ENCODE measurements at regions not wholly inside any gene's neighbourhood (a gene's known extent, or its start where the extent isn't known, plus 50 kb on each side); places are given as distances from the start of the nearest gene placed in this dataset.

DNA sequence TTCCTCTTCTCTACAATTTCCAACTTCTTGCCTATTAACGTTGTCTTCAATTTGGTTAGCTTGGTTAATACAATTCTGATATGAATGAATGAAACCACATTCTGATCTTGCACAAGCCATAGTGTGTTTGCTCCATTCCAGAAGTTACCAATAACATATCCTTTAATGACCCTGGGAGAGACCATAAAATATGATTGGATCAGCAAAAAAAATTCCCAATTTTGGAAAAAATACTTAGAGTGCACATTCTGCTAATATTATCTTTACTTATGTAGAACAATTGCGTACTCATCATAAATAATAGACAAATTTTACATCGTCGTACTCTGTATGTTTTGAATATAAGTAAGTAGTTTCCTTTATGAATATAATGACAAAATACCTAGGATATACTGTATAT, 117.2 kb downstream of the SLITRK5 start:
- TF ChIP-seq, protein P1, sequence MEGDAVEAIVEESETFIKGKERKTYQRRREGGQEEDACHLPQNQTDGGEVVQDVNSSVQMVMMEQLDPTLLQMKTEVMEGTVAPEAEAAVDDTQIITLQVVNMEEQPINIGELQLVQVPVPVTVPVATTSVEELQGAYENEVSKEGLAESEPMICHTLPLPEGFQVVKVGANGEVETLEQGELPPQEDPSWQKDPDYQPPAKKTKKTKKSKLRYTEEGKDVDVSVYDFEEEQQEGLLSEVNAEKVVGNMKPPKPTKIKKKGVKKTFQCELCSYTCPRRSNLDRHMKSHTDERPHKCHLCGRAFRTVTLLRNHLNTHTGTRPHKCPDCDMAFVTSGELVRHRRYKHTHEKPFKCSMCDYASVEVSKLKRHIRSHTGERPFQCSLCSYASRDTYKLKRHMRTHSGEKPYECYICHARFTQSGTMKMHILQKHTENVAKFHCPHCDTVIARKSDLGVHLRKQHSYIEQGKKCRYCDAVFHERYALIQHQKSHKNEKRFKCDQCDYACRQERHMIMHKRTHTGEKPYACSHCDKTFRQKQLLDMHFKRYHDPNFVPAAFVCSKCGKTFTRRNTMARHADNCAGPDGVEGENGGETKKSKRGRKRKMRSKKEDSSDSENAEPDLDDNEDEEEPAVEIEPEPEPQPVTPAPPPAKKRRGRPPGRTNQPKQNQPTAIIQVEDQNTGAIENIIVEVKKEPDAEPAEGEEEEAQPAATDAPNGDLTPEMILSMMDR (IDR thresholded peaks at IDR 0.05) = no peak
- TF ChIP-seq HDAC2 (IDR thresholded peaks at IDR 0.05) (no peak), SMC3 (IDR thresholded peaks at IDR 0.05) (no peak), POLR2A (IDR thresholded peaks at IDR 0.05; ENCODE audit: low read length) (no peak), MYC (IDR thresholded peaks at IDR 0.05; ENCODE audit: borderline replicate concordance, low read length) (no peak), KDM5A (IDR thresholded peaks at IDR 0.05) (no peak), FOSL2 (IDR thresholded peaks at IDR 0.05) (no peak), FOSL2 (CRISPR knock-in tag; IDR thresholded peaks at IDR 0.05) (no peak), MAZ (IDR thresholded peaks at IDR 0.05; ENCODE audit: borderline replicate concordance, low read depth, low read length) (no peak), TP53 (CRISPR knock-in tag; IDR thresholded peaks at IDR 0.05) (no peak), TFCP2L1 (CRISPR knock-in tag; IDR thresholded peaks at IDR 0.05) (no peak), EHMT2 (IDR thresholded peaks at IDR 0.05; ENCODE audit: low read depth) (no peak)
